SK-MEL-5 (cell line): ENCODE measurements at regions not wholly inside any gene's neighbourhood (a gene's known extent, or its start where the extent isn't known, plus 50 kb on each side); places are given as distances from the start of the nearest gene placed in this dataset.
"Not testable (repeated sequence)": the region's sequence is repeated elsewhere in the genome, so short reads cannot be mapped to it uniquely, and the experiment has no call there.

Source experiments
- DNase-seq: peaks from one replicate; pipeline ENCODE4 v3.0.0-alpha.2; 2016; ENCODE audit warnings: low read depth, low spot score
- in situ Hi-C: cut with HindIII; loops from 2 replicates; pipeline ENCODE4 v1.10.0; 2016; ENCODE audit warnings: low sequenced_read_pairs, high pct_unique_total_duplicates, low pct_unique_long_range_greater_than_20kb

GRCh38 chr16:22643886-22644285 is 133.2 kb downstream of the NPIPB5 start:
- no peak for DNase-seq
- in situ Hi-C loops, result no loop called here

GRCh38 chr16:22645868-22646267 is 135.2 kb downstream of the NPIPB5 start:
- DNase-seq, result no peak
- in situ Hi-C loops, result no loop called here

- in situ Hi-C loops, result no loop called here
- DNase-seq, result no peak
Measured at GRCh38 chr16:22646948-22647556, 136.4 kb downstream of the NPIPB5 start.

GRCh38 chr16:22648141-22648540 is 137.4 kb downstream of the NPIPB5 start:
- no peak for DNase-seq
- in situ Hi-C loops, result no loop called here

- no peak for DNase-seq
- in situ Hi-C loops, result no loop called here
Measured at GRCh38 chr16:22648941-22649340, 138.2 kb downstream of the NPIPB5 start.

- in situ Hi-C loops, DNase-seq: not testable (repeated sequence)
Measured at GRCh38 chr16:22651111-22651817, 140.6 kb downstream of the NPIPB5 start.

- DNase-seq, result no peak
- in situ Hi-C loops, result no loop called here
Measured at GRCh38 chr16:22652463-22652845, 141.8 kb downstream of the NPIPB5 start.

- in situ Hi-C loops, result no loop called here
- no peak for DNase-seq
Measured at GRCh38 chr16:22653876-22654275, 143.2 kb downstream of the NPIPB5 start.

- in situ Hi-C loops, DNase-seq: not testable (repeated sequence)
Measured at GRCh38 chr16:22656573-22656972, 145.9 kb downstream of the NPIPB5 start.

GRCh38 chr16:22659933-22660332 is 149.2 kb downstream of the NPIPB5 start:
- no peak for DNase-seq
- in situ Hi-C loops, result no loop called here

- no peak for DNase-seq
- in situ Hi-C loops, result no loop called here
Measured at GRCh38 chr16:22660441-22661160, 149.9 kb downstream of the NPIPB5 start.

GRCh38 chr16:22661161-22661647 is 150.5 kb downstream of the NPIPB5 start:
- in situ Hi-C loops, result no loop called here
- DNase-seq, result no peak

- DNase-seq, in situ Hi-C loops: not testable (repeated sequence)
Measured at GRCh38 chr16:22662958-22663357, 151.0 kb upstream of the HS3ST2 start.

GRCh38 chr16:22663389-22664064 is 150.4 kb upstream of the HS3ST2 start:
- DNase-seq, result no peak
- in situ Hi-C loops, result no loop called here

GRCh38 chr16:22664132-22664531 is 149.8 kb upstream of the HS3ST2 start:
- DNase-seq, result no peak
- in situ Hi-C loops, result no loop called here

- in situ Hi-C loops, result no loop called here
- DNase-seq, result no peak
Measured at GRCh38 chr16:22664561-22664997, 149.4 kb upstream of the HS3ST2 start.

GRCh38 chr16:22665048-22665797 is 148.7 kb upstream of the HS3ST2 start:
- no peak for DNase-seq
- in situ Hi-C loops, result no loop called here
